DND-41 (cell line): ENCODE measurements at regions not wholly inside any gene's neighbourhood (a gene's known extent, or its start where the extent isn't known, plus 50 kb on each side); places are given as distances from the start of the nearest gene placed in this dataset.
A peak's percentile ranks its signal among the peaks of the same experiment; 100 is the strongest.

Experiments used
- ATAC-seq: fragments of 200-7000 bp; cut with Tn5 transposase; 3 replicates; pipeline ENCODE4 v1.9.1; 2021; ENCODE audit warnings: low read depth; ENCODE audit not compliant: insufficient read depth
- DNase-seq: peaks from one replicate; pipeline ENCODE4 v3.0.0-alpha.2; 2020
- H2AFZ ChIP-seq: 2 replicates; pipeline ENCODE4 v1.6.0; 2012; ENCODE audit warnings: low read depth, low read length
- H3K27ac ChIP-seq: 2 replicates; pipeline ENCODE4 v1.5.1; 2012; ENCODE audit warnings: low read length, inconsistent platforms
- H3K27me3 ChIP-seq: fragments of 200-600 bp; sonication (generic); 2 replicates; pipeline ENCODE4 v1.6.0; 2012; ENCODE audit warnings: low read length, mild to moderate bottlenecking, inconsistent platforms; ENCODE audit not compliant: insufficient read depth, poor library complexity
- H3K36me3 ChIP-seq: 2 replicates; pipeline ENCODE4 v1.5.1; 2012; ENCODE audit warnings: low read length, inconsistent platforms; ENCODE audit not compliant: insufficient read depth
- H3K4me1 ChIP-seq: 2 replicates; pipeline ENCODE4 v1.5.1; 2012; ENCODE audit warnings: mild to moderate bottlenecking, low read length; ENCODE audit not compliant: insufficient read depth
- H3K4me2 ChIP-seq: 2 replicates; pipeline ENCODE4 v1.6.0; 2012; ENCODE audit warnings: mild to moderate bottlenecking, moderate library complexity, low read length, inconsistent platforms; ENCODE audit not compliant: insufficient read depth
- H3K4me3 ChIP-seq, 2 experiments: fragments of 200-600 bp in 1 of 2; shearing (Covaris generic) in 1 of 2; 2 replicates each; pipeline ENCODE4 v1.5.1; 2012 to 2016; ENCODE audit warnings: inconsistent platforms in 2 of 2, low read length in 2 of 2, mild to moderate bottlenecking in 2 of 2, low read depth in 1 of 2, moderate library complexity in 1 of 2
- H3K79me2 ChIP-seq: 2 replicates; pipeline ENCODE4 v1.6.0; 2012; ENCODE audit warnings: low read length, inconsistent platforms; ENCODE audit not compliant: insufficient read depth
- H3K9ac ChIP-seq: 2 replicates; pipeline ENCODE4 v1.6.0; 2012; ENCODE audit warnings: low read depth, mild to moderate bottlenecking, inconsistent platforms, low read length, moderate library complexity
- H3K9me3 ChIP-seq: 2 replicates; pipeline ENCODE4 v1.5.1; 2012; ENCODE audit warnings: low read length, moderate library complexity, mild to moderate bottlenecking, inconsistent platforms; ENCODE audit not compliant: insufficient read depth, severe bottlenecking
- H4K20me1 ChIP-seq: 2 replicates; pipeline ENCODE4 v1.6.0; 2012; ENCODE audit warnings: low read length; ENCODE audit not compliant: insufficient read depth
- EZH2 ChIP-seq: IDR thresholded peaks from 3 replicates; pipeline ENCODE4 v1.6.1; 2012; ENCODE audit warnings: borderline replicate concordance, low read depth, mild to moderate bottlenecking, moderate library complexity, low read length, inconsistent platforms; ENCODE audit not compliant: severe bottlenecking
- TF ChIP-seq, protein P1 (sequence below): IDR thresholded peaks from 2 replicates; pipeline ENCODE4 v1.5.1; 2012; ENCODE audit warnings: borderline replicate concordance, low read length, moderate library complexity, mild to moderate bottlenecking; ENCODE audit not compliant: poor library complexity, severe bottlenecking; ENCODE audit errors: extremely low read depth

DNA sequence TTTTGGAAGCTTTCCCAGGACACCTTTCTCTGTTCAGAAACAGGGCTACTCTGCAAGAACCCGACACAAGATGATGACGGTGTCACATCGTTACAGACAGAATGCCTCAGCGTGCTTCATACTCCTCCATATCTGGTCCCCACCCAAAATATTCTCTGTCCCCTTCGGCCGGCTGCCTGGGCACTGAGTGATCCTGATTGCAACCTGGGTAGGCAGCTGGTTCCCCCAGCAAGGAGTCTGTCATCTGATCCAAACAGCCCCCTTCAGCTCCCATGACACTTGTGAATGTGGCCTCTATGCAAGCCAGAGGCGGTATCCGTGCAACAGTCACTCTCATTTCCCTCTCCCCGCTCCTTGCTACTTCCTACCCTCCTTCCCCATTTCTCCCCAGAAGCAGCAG, 431.7 kb upstream of the B3GAT1 start:
- ATAC-seq (no peak), DNase-seq (no peak)
- no peaks in the 10 kb centered on the region for H4K20me1 ChIP-seq
- no peaks in the 10 kb centered on the region for H3K79me2 ChIP-seq
- H3K4me2 ChIP-seq: no peak overlapping the region
- H3K27me3 ChIP-seq: no peaks in the 10 kb centered on the region
- H3K4me3 ChIP-seq: no peak overlapping the region
- no peak for TF ChIP-seq EZH2
- TF ChIP-seq, protein P1, sequence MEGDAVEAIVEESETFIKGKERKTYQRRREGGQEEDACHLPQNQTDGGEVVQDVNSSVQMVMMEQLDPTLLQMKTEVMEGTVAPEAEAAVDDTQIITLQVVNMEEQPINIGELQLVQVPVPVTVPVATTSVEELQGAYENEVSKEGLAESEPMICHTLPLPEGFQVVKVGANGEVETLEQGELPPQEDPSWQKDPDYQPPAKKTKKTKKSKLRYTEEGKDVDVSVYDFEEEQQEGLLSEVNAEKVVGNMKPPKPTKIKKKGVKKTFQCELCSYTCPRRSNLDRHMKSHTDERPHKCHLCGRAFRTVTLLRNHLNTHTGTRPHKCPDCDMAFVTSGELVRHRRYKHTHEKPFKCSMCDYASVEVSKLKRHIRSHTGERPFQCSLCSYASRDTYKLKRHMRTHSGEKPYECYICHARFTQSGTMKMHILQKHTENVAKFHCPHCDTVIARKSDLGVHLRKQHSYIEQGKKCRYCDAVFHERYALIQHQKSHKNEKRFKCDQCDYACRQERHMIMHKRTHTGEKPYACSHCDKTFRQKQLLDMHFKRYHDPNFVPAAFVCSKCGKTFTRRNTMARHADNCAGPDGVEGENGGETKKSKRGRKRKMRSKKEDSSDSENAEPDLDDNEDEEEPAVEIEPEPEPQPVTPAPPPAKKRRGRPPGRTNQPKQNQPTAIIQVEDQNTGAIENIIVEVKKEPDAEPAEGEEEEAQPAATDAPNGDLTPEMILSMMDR: no peak
- H3K9me3 ChIP-seq: no peaks in the 10 kb centered on the region
- no peak overlapping the region for H3K9ac ChIP-seq
- no peak overlapping the region for H3K27ac ChIP-seq
- no peaks in the 10 kb centered on the region for H3K36me3 ChIP-seq
- no peak overlapping the region for H2AFZ ChIP-seq
- H3K4me1 ChIP-seq: peaks cover 25% of the 10 kb centered on the region

DNA sequence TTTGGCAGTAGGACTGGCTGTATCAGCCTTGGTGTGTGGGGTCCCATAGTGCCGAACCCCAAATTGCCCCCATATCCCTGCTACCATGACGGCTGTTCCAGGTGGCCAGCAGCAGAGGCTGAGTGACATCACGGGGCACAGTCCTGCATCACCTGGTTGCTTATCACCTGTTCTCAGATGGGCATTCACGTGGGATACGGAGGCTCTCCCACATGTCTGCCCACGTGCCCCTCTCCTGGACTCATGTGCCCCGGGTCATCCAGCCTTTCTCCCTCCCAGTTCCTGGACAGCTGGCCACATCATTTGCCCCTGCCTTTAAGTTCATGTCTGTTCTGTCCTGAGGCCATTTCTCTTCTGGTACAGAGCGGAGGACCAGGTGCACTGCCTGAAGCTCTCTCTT, 431.0 kb upstream of the B3GAT1 start:
- DNase-seq (no peak), ATAC-seq (no peak)
- Histone ChIP-seq H3K9me3 (no peaks in the 10 kb centered on the region), H3K4me2 (no peak overlapping the region), H3K4me1 (peaks cover 25% of the 10 kb centered on the region), H4K20me1 (no peaks in the 10 kb centered on the region), H3K4me3 (no peak overlapping the region), H3K79me2 (no peaks in the 10 kb centered on the region), H3K27me3 (no peaks in the 10 kb centered on the region), H2AFZ (no peak overlapping the region), H3K27ac (no peak overlapping the region; the same call in 1 of the 2 replicates), H3K9ac (no peak overlapping the region), H3K36me3 (no peaks in the 10 kb centered on the region)
- TF ChIP-seq, protein P1: no peak
- TF ChIP-seq EZH2: no peak

DNA sequence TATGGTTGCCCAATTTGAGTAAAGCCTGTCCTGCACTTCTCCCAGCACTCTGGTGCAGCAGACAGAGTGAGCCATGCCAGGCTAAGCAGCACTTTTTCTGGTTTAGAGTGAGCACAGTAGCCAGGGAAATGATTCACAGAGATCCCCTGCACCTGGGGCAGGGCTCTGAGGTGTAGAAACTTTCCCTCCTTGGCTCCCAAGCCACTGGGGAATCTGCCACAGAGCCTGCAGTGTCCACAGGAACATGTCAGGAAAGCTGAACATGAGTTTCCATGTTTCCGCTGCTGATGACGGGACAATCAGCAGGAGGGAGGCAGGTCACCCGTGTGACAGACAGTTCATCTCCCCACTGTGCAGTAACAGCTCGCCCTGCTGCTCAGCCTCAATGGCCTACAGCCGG, 429.9 kb upstream of the B3GAT1 start:
- DNase-seq (no peak), ATAC-seq (0 out of 3 replicates have a peak, but pooled peaks have one; percentile 17)
- TF ChIP-seq EZH2: no peak
- TF ChIP-seq, protein P1: no peak
- H2AFZ ChIP-seq: no peak overlapping the region; the same call in 1 of the 2 replicates
- no peak overlapping the region for H3K9ac ChIP-seq
- H4K20me1 ChIP-seq: no peaks in the 10 kb centered on the region
- no peaks in the 10 kb centered on the region for H3K79me2 ChIP-seq
- no peaks in the 10 kb centered on the region for H3K27me3 ChIP-seq
- H3K4me2 ChIP-seq: no peak overlapping the region; the same call in 1 of the 2 replicates
- H3K36me3 ChIP-seq: no peaks in the 10 kb centered on the region
- H3K27ac ChIP-seq: peak overlapping the region; percentile 49
- no peaks in the 10 kb centered on the region for H3K9me3 ChIP-seq
- H3K4me1 ChIP-seq: peaks cover 25% of the 10 kb centered on the region
- no peak overlapping the region for H3K4me3 ChIP-seq

DNA sequence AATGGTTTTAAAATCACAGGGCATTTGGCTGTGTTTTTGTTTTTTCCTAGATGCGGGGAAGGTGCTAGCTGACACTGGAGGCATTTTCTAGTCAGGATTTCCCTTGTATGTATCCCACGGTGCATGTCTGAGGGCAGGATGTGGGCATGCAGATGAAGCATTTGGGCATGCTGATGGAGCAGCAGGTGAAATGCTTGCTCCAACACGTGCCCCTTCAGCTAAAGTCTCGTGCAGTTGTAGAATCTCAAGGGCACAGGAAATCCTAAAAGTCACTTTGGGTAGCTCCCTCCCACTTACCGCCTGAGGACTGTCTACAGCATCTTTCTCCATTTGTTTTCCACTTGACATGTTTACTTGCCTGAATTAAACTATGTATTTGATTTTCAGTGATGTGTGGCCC, 429.4 kb upstream of the B3GAT1 start:
- H3K4me3 ChIP-seq: no peak overlapping the region
- no peaks in the 10 kb centered on the region for H3K27me3 ChIP-seq
- no peak for TF ChIP-seq EZH2
- TF ChIP-seq, protein P1: no peak

More for the DNA sequence above, 429.4 kb upstream of the B3GAT1 start:
- Histone ChIP-seq H3K79me2 (no peaks in the 10 kb centered on the region), H3K9ac (no peak overlapping the region), H4K20me1 (no peaks in the 10 kb centered on the region), H3K4me1 (peaks cover 25% of the 10 kb centered on the region), H2AFZ (no peak overlapping the region), H3K27ac (peak overlapping the region; percentile 49), H3K36me3 (no peaks in the 10 kb centered on the region), H3K9me3 (no peaks in the 10 kb centered on the region), H3K4me2 (no peak overlapping the region)
- ATAC-seq: peak; percentile 82
- peak; percentile 64 for DNase-seq
